ENCODE measurements at regions not wholly inside any gene's neighbourhood (a gene's known extent, or its start where the extent isn't known, plus 50 kb on each side); places are given as distances from the start of the nearest gene placed in this dataset.
"Not testable (repeated sequence)": the region's sequence is repeated elsewhere in the genome, so short reads cannot be mapped to it uniquely, and the experiment has no call there.

- no peak overlapping the region for H3K4me3 ChIP-seq (ENCODE audit: insufficient read length, low read depth)
- no peak for DNase-seq (ENCODE audit: low read depth, low spot score)
- no peak overlapping the region for H3K9ac ChIP-seq (ENCODE audit: insufficient read length, low read depth)
- no peak for TF ChIP-seq YY1 (IDR thresholded peaks at IDR 0.05; ENCODE audit: insufficient read depth, insufficient read length)
- TF ChIP-seq ZNF274 (IDR thresholded peaks at IDR 0.05; ENCODE audit: low read depth, low read length), result no peak
- no peak for TF ChIP-seq SUZ12 (IDR thresholded peaks at IDR 0.05; ENCODE audit: extremely low read depth, insufficient read depth, insufficient read length)
- peaks cover 13% of the 10 kb centered on the region; the same call in 1 of the 2 replicates for H3K9me3 ChIP-seq (ENCODE audit: insufficient read depth, low read length)
- no peaks in the 10 kb centered on the region for H3K27me3 ChIP-seq (ENCODE audit: insufficient read depth, insufficient read length)
- H3K4me1 ChIP-seq (ENCODE audit: insufficient read depth, insufficient read length), result no peaks in the 10 kb centered on the region
- no peaks in the 10 kb centered on the region for H3K36me3 ChIP-seq (ENCODE audit: insufficient read depth, insufficient read length, low read length)
Observed at GRCh38 chr5:119694284-119694683, 64.9 kb downstream of the FAM170A start.

DNA sequence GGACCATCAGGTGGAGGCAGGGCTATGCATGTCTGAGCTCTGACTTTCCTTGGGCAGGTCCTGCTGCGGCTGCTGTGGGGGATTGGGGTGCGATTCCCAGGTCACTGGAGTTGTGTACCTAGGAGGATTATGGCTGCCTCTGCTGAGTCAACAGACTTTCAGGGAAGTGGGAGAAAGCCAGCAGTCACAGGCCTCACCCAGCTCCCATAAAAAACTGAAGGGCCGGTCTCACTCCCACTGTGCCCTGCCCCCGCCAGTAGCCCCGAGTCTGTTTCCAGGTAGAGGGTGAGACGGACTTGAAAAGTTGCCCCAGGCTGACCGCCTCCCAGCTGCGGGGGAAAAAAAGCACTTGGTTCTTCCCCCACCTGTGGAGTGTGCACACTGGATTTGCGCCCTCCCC lies 76.7 kb downstream of the FAM170A start:
- H3K27me3 ChIP-seq (ENCODE audit: insufficient read depth, insufficient read length), result no peaks in the 10 kb centered on the region
- no peaks in the 10 kb centered on the region for H3K36me3 ChIP-seq (ENCODE audit: insufficient read depth, insufficient read length, low read length)
- H3K9me3 ChIP-seq (ENCODE audit: insufficient read depth, low read length), result no peaks in the 10 kb centered on the region
- no peak overlapping the region for H3K9ac ChIP-seq (ENCODE audit: insufficient read length, low read depth)
- H3K4me3 ChIP-seq (ENCODE audit: insufficient read length, low read depth), result no peak overlapping the region
- no peak for DNase-seq (ENCODE audit: low read depth, low spot score)
- no peaks in the 10 kb centered on the region for H3K4me1 ChIP-seq (ENCODE audit: insufficient read depth, insufficient read length)
- no peak for TF ChIP-seq YY1 (IDR thresholded peaks at IDR 0.05; ENCODE audit: insufficient read depth, insufficient read length)
- no peak for TF ChIP-seq SUZ12 (IDR thresholded peaks at IDR 0.05; ENCODE audit: extremely low read depth, insufficient read depth, insufficient read length)
- TF ChIP-seq ZNF274 (IDR thresholded peaks at IDR 0.05; ENCODE audit: low read depth, low read length), result no peak

GRCh38 chr5:119708076-119708790 lies 78.9 kb downstream of the FAM170A start:
- Histone ChIP-seq H3K4me3 (ENCODE audit: insufficient read length, low read depth) (no peak overlapping the region), H3K9ac (ENCODE audit: insufficient read length, low read depth) (no peak overlapping the region), H3K27me3 (ENCODE audit: insufficient read depth, insufficient read length) (no peaks in the 10 kb centered on the region), H3K4me1 (ENCODE audit: insufficient read depth, insufficient read length) (no peaks in the 10 kb centered on the region), H3K36me3 (ENCODE audit: insufficient read depth, insufficient read length, low read length) (no peaks in the 10 kb centered on the region), H3K9me3 (ENCODE audit: insufficient read depth, low read length) (no peaks in the 10 kb centered on the region)
- no peak for DNase-seq (ENCODE audit: low read depth, low spot score)
- TF ChIP-seq SUZ12 (IDR thresholded peaks at IDR 0.05; ENCODE audit: extremely low read depth, insufficient read depth, insufficient read length) (no peak), ZNF274 (IDR thresholded peaks at IDR 0.05; ENCODE audit: low read depth, low read length) (no peak), YY1 (IDR thresholded peaks at IDR 0.05; ENCODE audit: insufficient read depth, insufficient read length) (no peak)

DNA sequence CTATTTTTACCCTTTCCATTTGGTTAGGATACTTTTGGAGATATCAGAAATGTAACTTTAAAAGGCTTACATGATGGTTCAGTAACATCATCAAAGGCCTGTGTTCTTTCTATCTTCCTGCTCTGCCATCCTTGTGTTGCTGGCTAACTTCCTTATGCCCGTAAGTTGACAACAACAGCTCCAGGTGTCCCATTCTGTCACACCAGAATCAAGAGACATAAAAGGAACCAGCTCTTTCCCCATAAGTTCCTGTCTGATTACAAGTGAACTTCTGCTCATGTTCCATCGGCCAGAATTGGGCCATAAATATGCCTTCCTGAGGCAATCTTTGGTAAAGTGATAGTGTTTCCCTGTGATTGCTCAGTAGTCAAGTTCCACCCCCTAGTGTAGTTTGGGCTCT lies 92.4 kb downstream of the FAM170A start:
- TF ChIP-seq YY1 (IDR thresholded peaks at IDR 0.05; ENCODE audit: insufficient read depth, insufficient read length) (no peak), SUZ12 (IDR thresholded peaks at IDR 0.05; ENCODE audit: extremely low read depth, insufficient read depth, insufficient read length) (no peak), ZNF274 (IDR thresholded peaks at IDR 0.05; ENCODE audit: low read depth, low read length) (no peak)
- H3K9ac ChIP-seq (ENCODE audit: insufficient read length, low read depth), result no peak overlapping the region

DNA sequence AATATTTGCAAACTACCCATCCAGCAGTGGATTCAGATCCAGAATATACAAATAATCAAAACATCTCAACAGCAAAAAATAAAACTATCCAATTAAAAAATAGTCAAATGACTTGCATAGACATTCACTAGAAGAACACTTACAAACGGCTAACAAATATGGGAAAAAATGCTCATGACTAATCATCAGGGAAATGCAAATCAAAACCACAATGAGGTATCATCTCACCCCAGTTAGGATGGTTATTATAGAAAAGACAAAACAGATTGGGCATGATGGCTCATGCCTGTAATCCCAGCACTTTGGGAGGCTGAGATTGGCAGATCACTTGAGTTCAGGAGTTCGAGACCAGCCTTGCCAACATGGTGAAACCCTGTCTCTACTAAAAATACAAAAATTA lies 95.9 kb downstream of the FAM170A start:
- not testable (repeated sequence) for H3K36me3 ChIP-seq (ENCODE audit: insufficient read depth, insufficient read length, low read length); H3K9me3 ChIP-seq (ENCODE audit: insufficient read depth, low read length); H3K4me1 ChIP-seq (ENCODE audit: insufficient read depth, insufficient read length); H3K9ac ChIP-seq (ENCODE audit: insufficient read length, low read depth); DNase-seq (ENCODE audit: low read depth, low spot score); H3K4me3 ChIP-seq (ENCODE audit: insufficient read length, low read depth); H3K27me3 ChIP-seq (ENCODE audit: insufficient read depth, insufficient read length)

More for the DNA sequence above, 92.4 kb downstream of the FAM170A start:
- no peaks in the 10 kb centered on the region for H3K27me3 ChIP-seq (ENCODE audit: insufficient read depth, insufficient read length)
- no peaks in the 10 kb centered on the region for H3K9me3 ChIP-seq (ENCODE audit: insufficient read depth, low read length)
- H3K4me1 ChIP-seq (ENCODE audit: insufficient read depth, insufficient read length), result no peaks in the 10 kb centered on the region
- H3K4me3 ChIP-seq (ENCODE audit: insufficient read length, low read depth), result no peak overlapping the region
- no peaks in the 10 kb centered on the region for H3K36me3 ChIP-seq (ENCODE audit: insufficient read depth, insufficient read length, low read length)
- no peak for DNase-seq (ENCODE audit: low read depth, low spot score)

- no peak for DNase-seq (ENCODE audit: low read depth, low spot score)
- Histone ChIP-seq H3K4me1 (ENCODE audit: insufficient read depth, insufficient read length) (no peaks in the 10 kb centered on the region), H3K36me3 (ENCODE audit: insufficient read depth, insufficient read length, low read length) (no peaks in the 10 kb centered on the region), H3K9me3 (ENCODE audit: insufficient read depth, low read length) (no peaks in the 10 kb centered on the region), H3K9ac (ENCODE audit: insufficient read length, low read depth) (no peak overlapping the region), H3K27me3 (ENCODE audit: insufficient read depth, insufficient read length) (no peaks in the 10 kb centered on the region), H3K4me3 (ENCODE audit: insufficient read length, low read depth) (no peak overlapping the region)
- TF ChIP-seq ZNF274 (IDR thresholded peaks at IDR 0.05; ENCODE audit: low read depth, low read length), result no peak
- TF ChIP-seq YY1 (IDR thresholded peaks at IDR 0.05; ENCODE audit: insufficient read depth, insufficient read length), result no peak
- no peak for TF ChIP-seq SUZ12 (IDR thresholded peaks at IDR 0.05; ENCODE audit: extremely low read depth, insufficient read depth, insufficient read length)
Observed at GRCh38 chr5:119726544-119726943, 97.2 kb downstream of the FAM170A start.

DNA sequence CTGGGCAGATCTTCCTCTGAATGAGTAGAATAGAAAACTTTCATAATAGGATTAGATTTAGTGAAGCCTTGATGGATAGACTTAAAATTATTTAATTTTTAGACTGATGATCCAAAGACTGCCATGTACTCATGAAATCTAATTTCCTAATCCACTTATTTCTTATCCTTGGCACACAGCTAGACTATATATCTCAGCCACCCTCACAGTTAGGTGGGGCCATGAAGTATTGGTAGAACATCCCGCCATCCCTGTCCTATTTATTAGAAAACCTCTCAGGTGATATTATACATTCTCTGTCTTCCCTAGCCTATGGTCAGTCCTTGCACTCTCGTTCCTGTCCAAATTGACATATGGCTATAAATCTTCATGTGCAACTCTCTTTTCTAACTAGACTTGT lies 110.9 kb downstream of the FAM170A start:
- TF ChIP-seq SUZ12 (IDR thresholded peaks at IDR 0.05; ENCODE audit: extremely low read depth, insufficient read depth, insufficient read length) (no peak), YY1 (IDR thresholded peaks at IDR 0.05; ENCODE audit: insufficient read depth, insufficient read length) (no peak), ZNF274 (IDR thresholded peaks at IDR 0.05; ENCODE audit: low read depth, low read length) (no peak)
- no peaks in the 10 kb centered on the region for H3K4me1 ChIP-seq (ENCODE audit: insufficient read depth, insufficient read length)
- H3K9ac ChIP-seq (ENCODE audit: insufficient read length, low read depth), result no peak overlapping the region
- H3K27me3 ChIP-seq (ENCODE audit: insufficient read depth, insufficient read length), result no peaks in the 10 kb centered on the region
- H3K36me3 ChIP-seq (ENCODE audit: insufficient read depth, insufficient read length, low read length), result no peaks in the 10 kb centered on the region
- H3K9me3 ChIP-seq (ENCODE audit: insufficient read depth, low read length), result no peaks in the 10 kb centered on the region
- H3K4me3 ChIP-seq (ENCODE audit: insufficient read length, low read depth), result no peak overlapping the region
- DNase-seq (ENCODE audit: low read depth, low spot score), result no peak
